Mesenchymal stem cell (in vitro differentiated cells and primary cell): ENCODE measurements at regions not wholly inside any gene's neighbourhood (a gene's known extent, or its start where the extent isn't known, plus 50 kb on each side); places are given as distances from the start of the nearest gene placed in this dataset.

Source experiments
- DNase-seq: peaks from one replicate; pipeline ENCODE4 v3.0.0-alpha.2; 2013
- H2AFZ ChIP-seq: one replicate; pipeline ENCODE4 v1.6.1; 2013; ENCODE audit warnings: low read depth, mild to moderate bottlenecking, control low read depth, inconsistent platforms, low read length, moderate library complexity
- H2AK5ac ChIP-seq: 2 replicates; pipeline ENCODE4 v1.6.1; 2013; ENCODE audit warnings: low read length, moderate library complexity, mild to moderate bottlenecking, inconsistent platforms; ENCODE audit not compliant: severe bottlenecking
- H2BK120ac ChIP-seq: one replicate; pipeline ENCODE4 v1.6.1; 2013; ENCODE audit warnings: low read depth, mild to moderate bottlenecking, inconsistent platforms, low read length, moderate library complexity
- H2BK12ac ChIP-seq, 2 experiments: one replicate each; pipeline ENCODE4 v1.6.1; 2013; ENCODE audit warnings: inconsistent platforms in 2 of 2, low read length in 2 of 2, mild to moderate bottlenecking in 2 of 2, moderate library complexity in 2 of 2, control low read depth in 1 of 2
- H2BK15ac ChIP-seq: one replicate; pipeline ENCODE4 v1.6.1; 2013; ENCODE audit warnings: mild to moderate bottlenecking, low read depth, inconsistent platforms; ENCODE audit not compliant: poor library complexity, severe bottlenecking
- H2BK5ac ChIP-seq: 2 replicates; pipeline ENCODE4 v1.6.1; 2013; ENCODE audit warnings: low read depth, mild to moderate bottlenecking, low read length, control low read depth, inconsistent platforms; ENCODE audit not compliant: poor library complexity, severe bottlenecking
- H3K14ac ChIP-seq, 2 experiments: one replicate each; pipeline ENCODE4 v1.6.1; 2013; ENCODE audit warnings: inconsistent platforms in 2 of 2, low read length in 2 of 2, control low read depth in 1 of 2, mild to moderate bottlenecking in 1 of 2, moderate library complexity in 1 of 2
- H3K18ac ChIP-seq, 2 experiments: one replicate each; pipeline ENCODE4 v1.6.1; 2013; ENCODE audit warnings: inconsistent platforms in 2 of 2, low read length in 2 of 2, control low read depth in 1 of 2, low read depth in 1 of 2, mild to moderate bottlenecking in 1 of 2
- H3K23ac ChIP-seq, 2 experiments: one replicate each; pipeline ENCODE4 v1.6.1; 2013; ENCODE audit warnings: inconsistent platforms in 2 of 2, low read length in 2 of 2, mild to moderate bottlenecking in 2 of 2, moderate library complexity in 2 of 2, control low read depth in 1 of 2
- H3K27ac ChIP-seq: 2 replicates; pipeline ENCODE4 v1.5.1; 2013; ENCODE audit warnings: mild to moderate bottlenecking, moderate library complexity, low read length, control low read depth, inconsistent platforms; ENCODE audit not compliant: poor library complexity, severe bottlenecking
- H3K27me3 ChIP-seq, 2 experiments: 2 replicates each; pipeline versions ENCODE4 v1.6.1 to v1.7.0; 2013; ENCODE audit warnings: low read length in 2 of 2, mild to moderate bottlenecking in 2 of 2, moderate library complexity in 2 of 2, control low read depth in 1 of 2, inconsistent platforms in 1 of 2; ENCODE audit not compliant: control insufficient read depth in 1 of 2, insufficient read depth in 1 of 2
- H3K36me3 ChIP-seq, 2 experiments: 2 replicates each; pipeline versions ENCODE4 v1.6.1 to v1.7.0; 2013; ENCODE audit warnings: low read length in 2 of 2, control low read depth in 1 of 2, inconsistent platforms in 1 of 2, low read depth in 1 of 2, mild to moderate bottlenecking in 1 of 2; ENCODE audit not compliant: insufficient read depth in 2 of 2, control insufficient read depth in 1 of 2
- H3K4ac ChIP-seq, 2 experiments: one replicate each; pipeline ENCODE4 v1.6.1; 2013; ENCODE audit warnings: inconsistent platforms in 2 of 2, low read length in 2 of 2, mild to moderate bottlenecking in 2 of 2, moderate library complexity in 2 of 2, control low read depth in 1 of 2, low read depth in 1 of 2
- H3K4me1 ChIP-seq: 2 replicates; pipeline ENCODE4 v1.6.1; 2013; ENCODE audit warnings: low read depth, low read length, control low read depth; ENCODE audit not compliant: control insufficient read depth, insufficient read depth
- H3K4me2 ChIP-seq: 2 replicates; pipeline ENCODE4 v1.6.1; 2013; ENCODE audit warnings: low read length, mild to moderate bottlenecking, inconsistent platforms; ENCODE audit not compliant: poor library complexity, severe bottlenecking
- H3K4me3 ChIP-seq, 2 experiments: 2 replicates each; pipeline versions ENCODE4 v1.5.1 to v1.7.0; 2013; ENCODE audit warnings: low read length in 2 of 2, mild to moderate bottlenecking in 2 of 2, control low read depth in 1 of 2, low read depth in 1 of 2; ENCODE audit not compliant: insufficient read depth in 1 of 2
- H3K79me1 ChIP-seq: replicated peaks from 2 replicates; pipeline ENCODE4 v1.6.1; 2013; ENCODE audit warnings: mild to moderate bottlenecking, control low read depth, low read length, inconsistent platforms; ENCODE audit not compliant: poor library complexity, severe bottlenecking
- H3K9ac ChIP-seq: 2 replicates; pipeline ENCODE4 v1.7.0; 2013; ENCODE audit warnings: mild to moderate bottlenecking, low read length, moderate library complexity
- H3K9me3 ChIP-seq: 2 replicates; pipeline ENCODE4 v1.7.0; 2013; ENCODE audit warnings: mild to moderate bottlenecking, low read length; ENCODE audit not compliant: control insufficient read depth
- H4K8ac ChIP-seq: one replicate; pipeline ENCODE4 v1.6.1; 2013; ENCODE audit warnings: inconsistent platforms, mild to moderate bottlenecking, low read length, moderate library complexity
- H4K91ac ChIP-seq: one replicate; pipeline ENCODE4 v1.6.1; 2013; ENCODE audit warnings: mild to moderate bottlenecking, low read length, inconsistent platforms
- WGBS: methylation state at CpG from one replicate; pipeline ENCODE4 v1.1.7; 2013; ENCODE audit warnings: mixed read lengths; 5-methylcytosine and 5-hydroxymethylcytosine counted together

- Histone ChIP-seq H3K9me3 (no peaks in the 10 kb centered on the region), H3K4me1 (no peaks in the 10 kb centered on the region), H2BK12ac (peak overlapping the region in 1 of 2 experiments; percentile 21), H3K4me2 (no peak overlapping the region), H3K9ac (no peak overlapping the region), H3K4ac (no peak overlapping the region), H4K8ac (no peak overlapping the region), H3K4me3 (no peak overlapping the region), H3K36me3 (no peaks in the 10 kb centered on the region), H2AK5ac (no peak overlapping the region), H3K14ac (no peak overlapping the region), H2BK120ac (no peak overlapping the region), H2AFZ (peak overlapping the region; percentile 46), H3K79me1 (no peaks in the 10 kb centered on the region), H3K18ac (peak overlapping the region; percentile 19 to 74), H3K23ac (no peak overlapping the region), H3K27me3 (no peaks in the 10 kb centered on the region), H4K91ac (peak overlapping the region; percentile 53), H2BK15ac (no peak overlapping the region), H3K27ac (no peak overlapping the region), H2BK5ac (no peak overlapping the region)
- 77% methylated on average over 8 of the region's 8 CpGs for WGBS
- DNase-seq = no peak
These were observed 331.6 kb upstream of the ZNF32 start for GRCh38 chr10:43980313-43980712.

- H3K79me1 ChIP-seq = no peaks in the 10 kb centered on the region
- no peak overlapping the region for H3K18ac ChIP-seq
- H2AK5ac ChIP-seq = no peak overlapping the region
- WGBS = 61% methylated on average over 3 of the region's 3 CpGs
- H3K14ac ChIP-seq = no peak overlapping the region
- H2BK5ac ChIP-seq = no peak overlapping the region
- H3K4ac ChIP-seq = no peak overlapping the region
- no peak overlapping the region for H3K4me2 ChIP-seq
- no peak overlapping the region for H2BK120ac ChIP-seq
- H3K9me3 ChIP-seq = no peaks in the 10 kb centered on the region
- no peak for DNase-seq
- H3K23ac ChIP-seq = no peak overlapping the region
- peaks cover 0 to 3% of the 10 kb centered on the region in 2 experiments for H3K27me3 ChIP-seq
- H2BK12ac ChIP-seq = no peak overlapping the region
- H3K9ac ChIP-seq = no peak overlapping the region
- H2BK15ac ChIP-seq = no peak overlapping the region
- no peak overlapping the region for H4K8ac ChIP-seq
- H3K36me3 ChIP-seq = no peaks in the 10 kb centered on the region
- H2AFZ ChIP-seq = no peak overlapping the region
- H3K4me1 ChIP-seq = no peaks in the 10 kb centered on the region
- no peak overlapping the region for H3K4me3 ChIP-seq
- no peak overlapping the region for H3K27ac ChIP-seq
- no peak overlapping the region for H4K91ac ChIP-seq
These were observed 330.9 kb upstream of the ZNF32 start for GRCh38 chr10:43979551-43979950.

- 96% methylated on average over 9 of the region's 9 CpGs for WGBS
- no peaks in the 10 kb centered on the region for H3K4me1 ChIP-seq
- no peaks in the 10 kb centered on the region for H3K79me1 ChIP-seq
- H4K91ac ChIP-seq = no peak overlapping the region
- no peak overlapping the region for H3K14ac ChIP-seq
- no peak overlapping the region for H2BK120ac ChIP-seq
- H3K23ac ChIP-seq = no peak overlapping the region
- no peak overlapping the region for H2BK15ac ChIP-seq
- peaks cover 0 to 6% of the 10 kb centered on the region in 2 experiments for H3K27me3 ChIP-seq
- H2BK12ac ChIP-seq = no peak overlapping the region
- no peak overlapping the region for H3K18ac ChIP-seq
- no peak overlapping the region for H4K8ac ChIP-seq
- H3K4me2 ChIP-seq = no peak overlapping the region
- H3K4me3 ChIP-seq = no peak overlapping the region
- no peak overlapping the region for H3K4ac ChIP-seq
- no peak overlapping the region for H2AK5ac ChIP-seq
- no peak overlapping the region for H3K27ac ChIP-seq
- H2AFZ ChIP-seq = no peak overlapping the region
- no peak for DNase-seq
- no peak overlapping the region for H2BK5ac ChIP-seq
- H3K9ac ChIP-seq = no peak overlapping the region
- no peaks in the 10 kb centered on the region for H3K9me3 ChIP-seq
- H3K36me3 ChIP-seq = no peaks in the 10 kb centered on the region
These were observed 330.3 kb upstream of the ZNF32 start for GRCh38 chr10:43978936-43979335.

GRCh38 chr10:43978091-43978490 lies 329.4 kb upstream of the ZNF32 start:
- Histone ChIP-seq H2AK5ac (no peak overlapping the region), H3K14ac (no peak overlapping the region), H4K91ac (no peak overlapping the region), H3K23ac (no peak overlapping the region), H3K27ac (no peak overlapping the region), H2BK15ac (no peak overlapping the region), H2AFZ (no peak overlapping the region), H3K4me3 (no peak overlapping the region), H2BK12ac (no peak overlapping the region), H2BK5ac (no peak overlapping the region), H3K9me3 (no peaks in the 10 kb centered on the region), H3K4me2 (no peak overlapping the region), H2BK120ac (no peak overlapping the region), H3K27me3 (peaks cover 0 to 8% of the 10 kb centered on the region in 2 experiments), H3K36me3 (no peaks in the 10 kb centered on the region), H3K4me1 (no peaks in the 10 kb centered on the region), H3K79me1 (no peaks in the 10 kb centered on the region), H4K8ac (no peak overlapping the region), H3K9ac (no peak overlapping the region), H3K18ac (no peak overlapping the region), H3K4ac (no peak overlapping the region)
- 92% methylated on average over 4 of the region's 5 CpGs for WGBS
- no peak for DNase-seq
